GM12878 (cell line): ENCODE measurements at regions not wholly inside any gene's neighbourhood (a gene's known extent, or its start where the extent isn't known, plus 50 kb on each side); places are given as distances from the start of the nearest gene placed in this dataset.

Source experiments
- ATAC-seq: fragments of 200-7000 bp; cut with Tn5 transposase; 3 replicates; pipeline ENCODE4 v1.9.1; 2020; ENCODE audit warnings: mild to moderate bottlenecking, moderate library complexity
- BruUV-seq: library from RNA; stranded (reverse); fragments of 400-500 nt; replicated peaks from 2 replicates; lab custom pipeline; 2021; lab: Mats Ljungman, UMichigan
- CTCF ChIA-PET: fragments of 300-600 bp; sonication (Branson Sonifier 250); formaldehyde crosslinking; extraction: SDS; loops from one replicate; lab custom pipeline; 2021; ENCODE audit warnings: inconsistent platforms; lab: Yijun Ruan, JAX
- POLR2A ChIA-PET: fragments of 350-600 bp; formaldehyde crosslinking; extraction: SDS; loops from one replicate; lab custom pipeline; 2021; ENCODE audit warnings: inconsistent platforms; lab: Charles Lee
- RAD21 ChIA-PET: fragments of 300-600 bp; sonication (Branson Sonifier 250); formaldehyde crosslinking; loops from one replicate; lab custom pipeline; 2023; ENCODE audit warnings: antibody characterized with exemption; ENCODE audit not compliant: unreplicated experiment; lab: Charles Lee
- SMC1A ChIA-PET: fragments of 300-600 bp; sonication (Branson Sonifier 250); formaldehyde crosslinking; loops from one replicate; lab custom pipeline; 2023; ENCODE audit not compliant: unreplicated experiment, uncharacterized antibody; lab: Charles Lee
- DNase-seq: peaks from one replicate; pipeline ENCODE4 v3.0.0-alpha.2; 2011; ENCODE audit warnings: low read depth, low spot score
- FAIRE-seq: peaks from 3 replicates; lab custom pipeline; 2011; peaks lifted over from hg19 to GRCh38; lab: Jason Lieb, UNC
- H2AFZ ChIP-seq: 2 replicates; pipeline ENCODE4 v1.6.0; 2011; ENCODE audit warnings: low read depth, low read length, control low read depth; ENCODE audit not compliant: control insufficient read depth
- H3K27ac ChIP-seq: 2 replicates; pipeline ENCODE4 v1.5.1; 2011; ENCODE audit warnings: control low read depth; ENCODE audit not compliant: control insufficient read depth, insufficient read depth
- H3K27me3 ChIP-seq, 2 experiments: replicated peaks in 1 of 2; 2 replicates each; pipeline versions ENCODE4 v1.6.0 to v1.6.1; 2011; ENCODE audit warnings: low read length in 1 of 2; ENCODE audit not compliant: control insufficient read depth in 2 of 2, insufficient read depth in 2 of 2
- H3K36me3 ChIP-seq, 2 experiments: 2 replicates each; pipeline ENCODE4 v1.5.1; 2011; ENCODE audit warnings: low read length in 1 of 2; ENCODE audit not compliant: control insufficient read depth in 2 of 2, insufficient read depth in 2 of 2
- H3K4me1 ChIP-seq: 2 replicates; pipeline ENCODE4 v1.6.1; 2011; ENCODE audit warnings: mild to moderate bottlenecking, low read length, moderate library complexity, mixed read lengths; ENCODE audit not compliant: control insufficient read depth, insufficient read depth
- H3K4me2 ChIP-seq: 2 replicates; pipeline ENCODE4 v1.6.0; 2011; ENCODE audit warnings: control low read depth; ENCODE audit not compliant: control insufficient read depth, insufficient read depth
- H3K4me3 ChIP-seq: fragments of 200-600 bp; sonication (generic); 2 replicates; pipeline ENCODE4 v1.5.1; 2016
- H3K79me2 ChIP-seq: 2 replicates; pipeline ENCODE4 v1.6.0; 2011; ENCODE audit warnings: low read length; ENCODE audit not compliant: control insufficient read depth, insufficient read depth
- H3K9ac ChIP-seq: 2 replicates; pipeline ENCODE4 v1.8.0; 2011; ENCODE audit warnings: low read length, control low read depth, mixed read lengths; ENCODE audit not compliant: control insufficient read depth, insufficient read depth
- H3K9me3 ChIP-seq: replicated peaks from 3 replicates; pipeline ENCODE4 v1.5.1; 2011; ENCODE audit warnings: mild to moderate bottlenecking, low read length; ENCODE audit not compliant: control insufficient read depth, insufficient read depth
- H4K20me1 ChIP-seq: 2 replicates; pipeline ENCODE4 v1.6.0; 2011; ENCODE audit not compliant: control insufficient read depth, insufficient read depth
- CBX3 ChIP-seq: fragments of 200-600 bp; sonication (generic); IDR thresholded peaks from 2 replicates; pipeline ENCODE4 v1.6.1; 2016; ENCODE audit warnings: low read depth, borderline replicate concordance
- CEBPB ChIP-seq, 2 experiments: fragments of 150-350 bp in 1 of 2; IDR thresholded peaks; 2 replicates each; pipeline ENCODE4 v1.6.1; 2012 to 2014; ENCODE audit warnings: low read depth in 2 of 2, low read length in 2 of 2, borderline replicate concordance in 1 of 2, inconsistent platforms in 1 of 2
- ESRRA ChIP-seq: IDR thresholded peaks from 2 replicates; pipeline ENCODE4 v1.6.1; 2012; ENCODE audit warnings: mild to moderate bottlenecking, low read length, improper control_type of control experiment
- HCFC1 ChIP-seq: fragments of 150-350 bp; IDR thresholded peaks from 2 replicates; pipeline ENCODE4 v1.6.1; 2014; ENCODE audit warnings: low read length
- JUND ChIP-seq: IDR thresholded peaks from 2 replicates; pipeline ENCODE4 v1.6.1; 2012; ENCODE audit warnings: low read depth, mild to moderate bottlenecking, low read length, improper control_type of control experiment, moderate library complexity
- LARP7 ChIP-seq: fragments of 450-650 bp; IDR thresholded peaks from 2 replicates; pipeline ENCODE4 v1.6.1; 2017; ENCODE audit warnings: mild to moderate bottlenecking
- RBBP5 ChIP-seq: fragments of 200-600 bp; sonication (generic); conservative IDR thresholded peaks from 2 replicates; pipeline ENCODE4 v1.6.1; 2016
- SMAD1 ChIP-seq: fragments of 450-650 bp; IDR thresholded peaks from 2 replicates; pipeline ENCODE4 v1.6.1; 2018; ENCODE audit warnings: mild to moderate bottlenecking, low read depth; ENCODE audit not compliant: partially characterized antibody
- WRNIP1 ChIP-seq: IDR thresholded peaks from 2 replicates; pipeline ENCODE4 v1.6.1; 2011; ENCODE audit warnings: low read depth, low read length, improper control_type of control experiment, borderline replicate concordance
- ZNF217 ChIP-seq: fragments of 450-650 bp; IDR thresholded peaks from 2 replicates; pipeline ENCODE4 v1.6.1; 2017; ENCODE audit warnings: antibody characterized with exemption, mild to moderate bottlenecking
- ZNF274 ChIP-seq: IDR thresholded peaks from one replicate; pipeline ENCODE4 v1.8.0; 2011; ENCODE audit not compliant: insufficient read length, insufficient read depth
- WGBS: methylation state at CpG from one replicate; pipeline ENCODE4 v1.1.6; 2016; ENCODE audit warnings: low lambda C conversion rate; ENCODE audit not compliant: insufficient replicate concordance, insufficient coverage; ENCODE audit errors: missing lambda C conversion rate; 5-methylcytosine and 5-hydroxymethylcytosine counted together
- in situ Hi-C: fragments of 300-500 bp; cut with MboI; formaldehyde crosslinking; loops from 9 replicates; pipeline ENCODE4 v1.14.3; 2018; ENCODE audit warnings: mixed read lengths
- intact Hi-C: fragments of 100-400 bp; cut with micrococcal nuclease; formaldehyde crosslinking; loops from one replicate; pipeline ENCODE4 v1.14.2; 2022; ENCODE audit not compliant: unreplicated experiment
- TF ChIP-seq, protein P1 (sequence below): IDR thresholded peaks from 2 replicates; pipeline ENCODE4 v1.6.1; 2011; ENCODE audit warnings: low read depth, mild to moderate bottlenecking, low read length, moderate library complexity, borderline replicate concordance; ENCODE audit errors: extremely low read depth
- TF ChIP-seq, protein P2 (sequence below): IDR thresholded peaks from 2 replicates; pipeline ENCODE4 v1.6.1; 2012; ENCODE audit warnings: low read depth, low read length, improper control_type of control experiment

DNA sequence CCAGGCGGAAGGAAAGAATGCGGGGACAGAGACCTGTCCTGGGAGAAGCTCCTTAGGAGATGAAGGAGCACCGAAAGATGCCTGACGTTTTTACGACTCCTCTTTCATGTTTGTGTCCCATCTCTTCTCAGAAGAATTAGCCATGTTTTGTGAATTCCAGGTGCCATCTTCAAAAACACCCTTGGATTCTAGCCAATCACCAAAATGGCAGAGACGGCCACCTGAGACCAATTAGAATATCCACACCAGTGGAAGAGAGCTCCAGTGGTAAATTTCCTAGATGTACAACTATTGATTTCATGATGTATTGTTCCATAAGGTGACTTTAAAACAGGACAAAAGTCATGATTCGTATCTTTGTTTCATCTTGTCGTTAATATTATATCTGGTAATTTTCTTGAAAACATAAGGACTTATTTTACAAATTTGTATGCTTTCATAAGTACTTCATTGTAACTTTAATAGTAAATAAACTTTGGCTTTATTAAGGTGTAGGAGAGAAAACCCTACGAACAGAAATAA, 62.3 kb upstream of the NUDT4 start:
- Histone ChIP-seq H3K4me2 (no peak overlapping the region), H3K9ac (no peak overlapping the region), H3K27me3 (no peaks in the 10 kb centered on the region), H2AFZ (no peak overlapping the region), H3K4me3 (no peak overlapping the region), H3K27ac (no peak overlapping the region), H3K36me3 (no peaks in the 10 kb centered on the region), H3K4me1 (no peaks in the 10 kb centered on the region), H4K20me1 (no peaks in the 10 kb centered on the region), H3K79me2 (no peaks in the 10 kb centered on the region), H3K9me3 (no peaks in the 10 kb centered on the region)
- ChIA-PET CTCF (interaction anchor here (1.2 to 1.8 kb wide), 2 partner anchors 13 to 27 kb away, joined by 3 to 4 read pairs; no protein-coding TSS in a partner anchor), RAD21 (no interaction called here), POLR2A (no interaction called here), SMC1A (interaction anchor here (0.9 to 2.8 kb wide), 2 partner anchors 18 kb away, joined by 3 to 10 read pairs; no protein-coding TSS in a partner anchor)
- in situ Hi-C loops (no loop called here), intact Hi-C loops (no loop called here)
- ATAC-seq, result no peak
- 86% methylated on average over 9 of the region's 9 CpGs for WGBS
- no TSS peak for BruUV-seq
- no peak for DNase-seq
- FAIRE-seq, result no peak
- TF ChIP-seq RBBP5 (no peak), LARP7 (no peak), ZNF217 (no peak), HCFC1 (no peak), CEBPB (IDR thresholded peaks at IDR 0.05; ENCODE audit: borderline replicate concordance in 1 of 2, low read depth in 2 of 2, low read length in 2 of 2) (no peak), CBX3 (no peak), WRNIP1 (no peak), ZNF274 (no peak), SMAD1 (no peak), ESRRA (no peak), JUND (no peak)
- TF ChIP-seq, protein P1, sequence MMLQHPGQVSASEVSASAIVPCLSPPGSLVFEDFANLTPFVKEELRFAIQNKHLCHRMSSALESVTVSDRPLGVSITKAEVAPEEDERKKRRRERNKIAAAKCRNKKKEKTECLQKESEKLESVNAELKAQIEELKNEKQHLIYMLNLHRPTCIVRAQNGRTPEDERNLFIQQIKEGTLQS, result no peak
- TF ChIP-seq, protein P2, sequence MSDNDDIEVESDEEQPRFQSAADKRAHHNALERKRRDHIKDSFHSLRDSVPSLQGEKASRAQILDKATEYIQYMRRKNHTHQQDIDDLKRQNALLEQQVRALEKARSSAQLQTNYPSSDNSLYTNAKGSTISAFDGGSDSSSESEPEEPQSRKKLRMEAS, result no peak
